ENCODE measurements at regions not wholly inside any gene's neighbourhood (a gene's known extent, or its start where the extent isn't known, plus 50 kb on each side); places are given as distances from the start of the nearest gene placed in this dataset.

DNA sequence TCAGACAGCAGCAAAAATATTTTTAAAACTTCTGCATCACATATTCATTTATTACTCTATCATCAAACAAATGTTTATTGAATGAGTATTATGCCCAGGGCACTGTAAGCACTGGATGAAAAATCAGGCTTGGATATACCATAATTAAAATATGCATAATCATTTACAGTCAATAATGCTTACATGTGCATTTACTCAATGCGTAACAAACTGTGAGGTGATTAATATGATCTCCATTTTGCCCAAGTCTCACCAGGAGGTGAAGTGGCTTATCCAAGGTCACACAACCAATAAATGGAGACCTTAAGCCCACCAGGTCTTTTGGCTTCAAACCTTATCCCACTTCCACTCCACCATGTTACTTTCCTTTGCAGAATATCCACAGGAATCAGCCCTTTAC lies 117.3 kb upstream of the SLC24A5 start:
- TF ChIP-seq, protein P1, sequence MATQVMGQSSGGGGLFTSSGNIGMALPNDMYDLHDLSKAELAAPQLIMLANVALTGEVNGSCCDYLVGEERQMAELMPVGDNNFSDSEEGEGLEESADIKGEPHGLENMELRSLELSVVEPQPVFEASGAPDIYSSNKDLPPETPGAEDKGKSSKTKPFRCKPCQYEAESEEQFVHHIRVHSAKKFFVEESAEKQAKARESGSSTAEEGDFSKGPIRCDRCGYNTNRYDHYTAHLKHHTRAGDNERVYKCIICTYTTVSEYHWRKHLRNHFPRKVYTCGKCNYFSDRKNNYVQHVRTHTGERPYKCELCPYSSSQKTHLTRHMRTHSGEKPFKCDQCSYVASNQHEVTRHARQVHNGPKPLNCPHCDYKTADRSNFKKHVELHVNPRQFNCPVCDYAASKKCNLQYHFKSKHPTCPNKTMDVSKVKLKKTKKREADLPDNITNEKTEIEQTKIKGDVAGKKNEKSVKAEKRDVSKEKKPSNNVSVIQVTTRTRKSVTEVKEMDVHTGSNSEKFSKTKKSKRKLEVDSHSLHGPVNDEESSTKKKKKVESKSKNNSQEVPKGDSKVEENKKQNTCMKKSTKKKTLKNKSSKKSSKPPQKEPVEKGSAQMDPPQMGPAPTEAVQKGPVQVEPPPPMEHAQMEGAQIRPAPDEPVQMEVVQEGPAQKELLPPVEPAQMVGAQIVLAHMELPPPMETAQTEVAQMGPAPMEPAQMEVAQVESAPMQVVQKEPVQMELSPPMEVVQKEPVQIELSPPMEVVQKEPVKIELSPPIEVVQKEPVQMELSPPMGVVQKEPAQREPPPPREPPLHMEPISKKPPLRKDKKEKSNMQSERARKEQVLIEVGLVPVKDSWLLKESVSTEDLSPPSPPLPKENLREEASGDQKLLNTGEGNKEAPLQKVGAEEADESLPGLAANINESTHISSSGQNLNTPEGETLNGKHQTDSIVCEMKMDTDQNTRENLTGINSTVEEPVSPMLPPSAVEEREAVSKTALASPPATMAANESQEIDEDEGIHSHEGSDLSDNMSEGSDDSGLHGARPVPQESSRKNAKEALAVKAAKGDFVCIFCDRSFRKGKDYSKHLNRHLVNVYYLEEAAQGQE (IDR thresholded peaks at IDR 0.05; ENCODE audit: insufficient read depth in 1 of 2, low read depth in 2 of 2, low read length in 2 of 2), result no peak
- no peak for TF ChIP-seq TAF1 (IDR thresholded peaks at IDR 0.05; ENCODE audit: borderline replicate concordance, insufficient read depth, low read length)
- TF ChIP-seq POLR2AphosphoS5 (IDR thresholded peaks at IDR 0.05; ENCODE audit: low read depth, low read length), result no peak
- no peak for TF ChIP-seq SIN3A (IDR thresholded peaks at IDR 0.05; ENCODE audit: borderline replicate concordance, insufficient read depth, low read length)
- TF ChIP-seq FOXP2 (optimal IDR thresholded peaks at IDR 0.05; ENCODE audit: borderline replicate concordance, extremely low read depth, extremely low read length, insufficient read depth), result no peak

Measured in PFSK-1 (cell line).